NCI-H2227 (cell line): ENCODE measurements at regions not wholly inside any gene's neighbourhood (a gene's known extent, or its start where the extent isn't known, plus 50 kb on each side); places are given as distances from the start of the nearest gene placed in this dataset.
"Not testable (repeated sequence)": the region's sequence is repeated elsewhere in the genome, so short reads cannot be mapped to it uniquely, and the experiment has no call there.

Source experiments
- DNase-seq: peaks from one replicate; lab custom pipeline; 2025; ENCODE audit not compliant: unreplicated experiment; lab: John Stamatoyannopoulos, UW

- DNase-seq, result no peak
Observed at GRCh38 chr14:89534902-89535685, 118.1 kb upstream of the FOXN3 start.

GRCh38 chr14:89533766-89534165 is 116.7 kb upstream of the FOXN3 start:
- no peak for DNase-seq

GRCh38 chr14:89533136-89533535 is 116.1 kb upstream of the FOXN3 start:
- no peak for DNase-seq

- no peak for DNase-seq
Observed at GRCh38 chr14:89531661-89532335, 114.8 kb upstream of the FOXN3 start.

GRCh38 chr14:89524990-89525667 is 108.1 kb upstream of the FOXN3 start:
- DNase-seq, result no peak

GRCh38 chr14:89524412-89524811 is 107.4 kb upstream of the FOXN3 start:
- DNase-seq, result no peak

- DNase-seq, result no peak
Observed at GRCh38 chr14:89521988-89522387, 105.0 kb upstream of the FOXN3 start.

- no peak for DNase-seq
Observed at GRCh38 chr14:89519040-89519439, 102.0 kb upstream of the FOXN3 start.

- no peak for DNase-seq
Observed at GRCh38 chr14:89516173-89516572, 99.1 kb upstream of the FOXN3 start.

GRCh38 chr14:89514601-89515000 is 97.6 kb upstream of the FOXN3 start:
- DNase-seq, result no peak

GRCh38 chr14:89509891-89510290 is 92.9 kb upstream of the FOXN3 start:
- no peak for DNase-seq

- DNase-seq, result no peak
Observed at GRCh38 chr14:89508863-89509262, 91.8 kb upstream of the FOXN3 start.

GRCh38 chr14:89507926-89508460 is 91.0 kb upstream of the FOXN3 start:
- no peak for DNase-seq

- no peak for DNase-seq
Observed at GRCh38 chr14:89507521-89507920, 90.5 kb upstream of the FOXN3 start.

- DNase-seq, result not testable (repeated sequence)
Observed at GRCh38 chr14:89506891-89507452, 89.9 kb upstream of the FOXN3 start.

GRCh38 chr14:89504602-89505313 is 87.7 kb upstream of the FOXN3 start:
- no peak for DNase-seq

GRCh38 chr14:89504091-89504490 is 87.1 kb upstream of the FOXN3 start:
- DNase-seq, result no peak

- DNase-seq, result no peak
Observed at GRCh38 chr14:89503431-89503996, 86.5 kb upstream of the FOXN3 start.

GRCh38 chr14:89502966-89503365 is 85.9 kb upstream of the FOXN3 start:
- DNase-seq, result no peak

- no peak for DNase-seq
Observed at GRCh38 chr14:89501381-89501780, 84.3 kb upstream of the FOXN3 start.
